Renal cortex interstitium (tissue), 11 donors: ENCODE measurements at regions not wholly inside any gene's neighbourhood (a gene's known extent, or its start where the extent isn't known, plus 50 kb on each side); places are given as distances from the start of the nearest gene placed in this dataset.
"Not testable (repeated sequence)": the region's sequence is repeated elsewhere in the genome, so short reads cannot be mapped to it uniquely, and the experiment has no call there.

Source experiments
- DNase-seq, 11 donors: peaks; one replicate each; pipeline ENCODE4 v3.0.0-alpha.2; 2013; ENCODE audit warnings: low read depth in 9 of 11, low spot score in 4 of 11; ENCODE audit errors: extremely low read depth in 1 of 11

- not testable (repeated sequence) for DNase-seq
These were observed 299.3 kb upstream of the MDFIC2 start for GRCh38 chr3:70611667-70612277.

GRCh38 chr3:70608434-70608833, 296.0 kb upstream of the MDFIC2 start:
- peak in 6 of 11 donors; percentile 10 to 42 (median 30) for DNase-seq

GRCh38 chr3:70607469-70607868, 295.0 kb upstream of the MDFIC2 start:
- peak in 1 of 11 donors; percentile 22 for DNase-seq

DNA sequence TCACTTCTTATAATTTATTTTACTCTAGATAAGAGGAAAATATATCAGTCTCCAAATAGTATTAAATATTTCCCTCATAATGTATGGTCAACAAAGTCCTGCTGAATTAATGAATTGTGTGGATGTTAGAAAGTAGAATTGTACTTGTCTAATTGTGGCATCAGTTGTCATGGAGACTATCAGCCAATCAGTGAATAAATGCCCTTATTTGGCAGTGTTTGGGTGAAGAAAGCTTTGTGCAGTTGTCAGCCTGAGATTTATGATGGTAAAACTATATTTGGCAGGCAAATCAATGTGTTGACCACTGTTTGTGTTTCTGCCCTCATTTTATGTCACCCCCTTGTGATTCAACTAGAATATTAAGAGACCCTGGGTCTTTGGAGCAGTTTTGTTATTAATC, 293.6 kb upstream of the MDFIC2 start:
- no peak for DNase-seq

DNA sequence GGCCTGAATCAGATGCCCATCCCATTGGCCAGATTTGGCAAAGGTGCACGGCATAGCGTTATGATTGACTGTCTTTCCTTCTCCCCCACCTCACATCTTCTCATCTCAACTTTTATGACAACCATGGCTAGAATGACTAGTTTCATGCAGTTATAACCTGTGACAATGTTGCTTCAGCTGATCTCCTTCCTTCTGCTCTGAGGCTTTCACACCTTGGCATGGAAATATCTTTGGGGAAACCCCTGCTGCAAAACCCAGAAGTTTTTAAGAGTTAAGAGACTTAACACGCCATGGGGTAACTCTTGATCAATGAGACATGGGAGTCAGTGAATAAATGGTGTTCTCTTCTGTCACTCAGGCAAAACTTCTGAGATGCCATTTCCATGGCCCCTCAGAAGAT, 290.7 kb upstream of the MDFIC2 start:
- DNase-seq: no peak

GRCh38 chr3:70597312-70597711, 284.9 kb upstream of the MDFIC2 start:
- no peak for DNase-seq

GRCh38 chr3:70583682-70584081, 271.2 kb upstream of the MDFIC2 start:
- DNase-seq: no peak

- DNase-seq: no peak
These were observed 270.4 kb upstream of the MDFIC2 start for GRCh38 chr3:70582803-70583202.

- no peak for DNase-seq
These were observed 267.6 kb upstream of the MDFIC2 start for GRCh38 chr3:70580021-70580420.

DNA sequence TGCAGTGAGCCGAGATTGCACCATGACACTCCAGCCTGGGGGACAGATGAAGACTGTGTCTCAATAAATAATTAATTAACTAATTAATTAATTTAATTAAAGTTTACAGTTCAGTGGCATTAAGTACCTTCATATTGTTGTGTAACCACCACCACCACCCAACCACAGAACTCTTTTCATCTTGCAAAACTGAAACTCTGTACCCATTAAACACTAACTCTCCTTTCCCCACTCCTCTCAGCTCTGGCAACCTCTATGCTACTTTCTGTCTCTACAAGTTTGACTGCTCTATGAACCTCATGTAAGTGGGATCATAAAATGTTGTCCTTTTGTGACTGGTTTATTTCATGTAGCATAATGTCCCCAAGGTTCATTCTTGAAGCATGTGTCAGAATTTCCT, 259.3 kb upstream of the MDFIC2 start:
- DNase-seq: no peak

DNA sequence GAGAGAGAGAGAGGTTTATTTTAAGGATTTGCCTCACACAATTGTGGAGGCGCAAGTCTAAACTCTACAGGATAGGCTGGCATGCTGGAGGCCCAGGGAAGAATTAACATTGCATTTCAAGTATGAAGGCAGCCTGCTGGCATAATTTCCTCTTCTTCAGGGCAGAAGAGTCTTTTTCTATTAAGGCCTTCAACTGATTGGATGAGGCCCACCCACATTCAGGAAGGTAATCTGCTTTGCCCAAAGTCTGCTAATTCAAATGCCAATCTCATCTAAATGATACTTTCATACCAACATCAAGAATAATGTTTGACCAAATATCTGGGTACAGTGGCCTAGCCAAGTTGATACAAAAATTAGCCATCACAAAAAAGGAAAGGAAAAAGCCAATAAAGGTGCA, 258.1 kb upstream of the MDFIC2 start:
- DNase-seq: no peak

GRCh38 chr3:70568626-70569025, 256.2 kb upstream of the MDFIC2 start:
- DNase-seq: no peak

GRCh38 chr3:70565861-70566260, 253.4 kb upstream of the MDFIC2 start:
- no peak for DNase-seq

DNA sequence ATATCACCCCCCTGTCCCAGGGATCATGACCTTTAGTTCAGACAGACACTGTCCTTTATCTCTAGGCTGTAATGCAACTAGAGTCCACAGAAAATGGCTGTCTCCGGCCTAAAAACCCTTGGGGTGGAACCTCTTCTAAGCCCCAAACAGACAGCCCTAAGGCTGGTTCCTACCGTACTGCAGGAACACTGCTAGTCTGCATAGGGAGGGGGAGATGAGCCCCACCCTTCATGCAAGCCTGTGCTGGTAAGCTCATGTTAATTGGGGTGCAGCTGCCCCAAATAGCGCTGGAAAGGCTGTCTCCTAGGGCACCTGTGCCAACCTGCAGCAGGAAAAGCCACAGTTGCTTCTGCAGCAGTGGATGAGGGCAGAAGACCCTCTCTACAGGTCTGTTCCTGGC, 252.1 kb upstream of the MDFIC2 start:
- no peak for DNase-seq

GRCh38 chr3:70561796-70562195, 249.4 kb upstream of the MDFIC2 start:
- no peak for DNase-seq

DNA sequence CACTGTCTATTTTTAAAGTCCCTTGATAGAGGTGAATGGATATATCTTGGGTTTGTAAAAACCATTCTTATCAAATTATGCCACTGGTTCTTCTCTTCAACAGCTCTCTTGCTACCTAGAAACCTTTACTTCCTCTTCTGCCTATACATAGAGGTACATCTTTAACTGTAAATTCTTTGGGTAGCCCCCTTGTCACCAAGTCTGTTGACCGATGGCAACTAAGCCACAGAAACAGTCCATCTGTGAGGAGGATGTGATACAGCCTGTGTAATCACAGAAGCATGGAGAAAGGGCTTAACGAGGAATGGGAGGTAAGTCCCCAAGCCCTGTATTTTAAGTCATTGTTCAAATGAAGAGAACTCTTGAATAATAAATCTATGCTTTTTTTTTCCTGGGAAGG, 246.5 kb upstream of the MDFIC2 start:
- DNase-seq: no peak

DNA sequence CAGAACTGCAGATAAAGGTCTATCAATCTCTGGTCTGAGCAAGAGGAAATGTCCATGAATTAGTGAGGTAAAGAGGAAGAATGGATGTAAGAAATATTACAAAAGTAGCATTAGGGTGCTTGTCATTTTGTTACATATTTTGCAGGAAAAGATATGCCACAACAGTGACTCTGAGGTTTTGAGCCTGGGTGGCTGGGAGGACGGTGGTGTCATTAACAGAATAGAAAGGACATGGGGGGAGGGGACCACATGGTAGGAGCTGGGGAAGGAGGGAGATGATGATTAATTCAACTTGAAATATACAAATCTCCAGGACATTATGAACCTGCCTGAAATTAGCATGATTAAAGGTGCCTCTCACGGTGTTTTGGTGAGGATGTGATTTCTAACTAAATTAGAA, 245.5 kb upstream of the MDFIC2 start:
- DNase-seq: no peak

DNA sequence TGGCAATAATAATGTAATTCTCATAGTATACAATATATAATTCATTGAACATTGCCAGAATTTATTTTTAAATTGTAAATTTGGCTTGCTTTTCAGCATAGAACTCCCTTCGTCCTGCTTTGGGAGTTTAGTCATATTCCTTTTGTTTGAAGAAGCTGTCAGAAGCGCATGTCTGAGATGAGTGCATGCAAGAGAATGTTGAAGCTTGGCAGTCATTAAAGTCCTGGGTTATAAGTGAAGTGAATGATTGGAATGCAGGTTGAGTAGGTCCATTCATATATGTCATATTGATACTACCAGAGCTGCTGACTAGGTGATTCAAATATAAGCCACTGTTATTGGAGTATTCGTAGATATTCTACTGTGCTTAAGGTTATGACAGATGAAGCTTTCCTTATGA, 243.6 kb upstream of the MDFIC2 start:
- no peak for DNase-seq

GRCh38 chr3:70554170-70554569, 241.7 kb upstream of the MDFIC2 start:
- DNase-seq: no peak

GRCh38 chr3:70550723-70551319, 238.4 kb upstream of the MDFIC2 start:
- peak in 5 of 11 donors; percentile 15 to 28 (median 22) for DNase-seq

DNA sequence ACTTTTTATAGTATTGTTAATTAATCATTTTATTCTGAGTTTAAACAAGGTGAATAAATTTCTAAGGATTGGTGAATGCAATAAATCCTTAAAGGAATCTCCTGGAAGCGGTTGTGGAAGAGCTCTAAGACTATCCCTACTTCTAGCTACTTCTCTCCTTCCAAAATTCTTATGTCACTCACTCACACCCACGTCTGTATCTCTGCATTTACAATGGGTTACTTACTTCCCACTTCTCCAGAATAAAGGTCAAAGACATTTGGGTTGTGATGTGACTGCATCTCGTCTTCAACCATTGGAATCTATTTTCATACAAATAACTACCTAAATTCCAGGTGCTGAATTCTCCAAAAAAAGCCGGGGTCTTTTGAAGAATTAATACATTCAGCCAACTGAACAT, 234.2 kb upstream of the MDFIC2 start:
- DNase-seq: no peak
